Thymus (tissue), 11 donors: ENCODE measurements at regions not wholly inside any gene's neighbourhood (a gene's known extent, or its start where the extent isn't known, plus 50 kb on each side); places are given as distances from the start of the nearest gene placed in this dataset.
"Not testable (repeated sequence)": the region's sequence is repeated elsewhere in the genome, so short reads cannot be mapped to it uniquely, and the experiment has no call there.

Experiments
- DNase-seq, 9 donors: peaks; one replicate each; pipeline ENCODE4 v3.0.0-alpha.2; 2013; ENCODE audit warnings: low spot score in 9 of 9, low read depth in 6 of 9, missing footprints in 1 of 9
- H3K27ac ChIP-seq, 2 donors: one replicate each; pipeline ENCODE4 v1.5.1; 2013; ENCODE audit warnings: control low read depth in 1 of 2, low read depth in 1 of 2, low read length in 1 of 2, mild to moderate bottlenecking in 1 of 2, moderate library complexity in 1 of 2
- H3K27me3 ChIP-seq, 2 donors: one replicate each; pipeline ENCODE4 v1.5.1; 2013; ENCODE audit warnings: low read length in 1 of 2; ENCODE audit not compliant: control insufficient read depth in 2 of 2, insufficient read depth in 1 of 2
- H3K36me3 ChIP-seq, 2 donors: one replicate each; pipeline ENCODE4 v1.5.1; 2013; ENCODE audit warnings: low read length in 1 of 2, mild to moderate bottlenecking in 1 of 2, moderate library complexity in 1 of 2; ENCODE audit not compliant: control insufficient read depth in 2 of 2, insufficient read depth in 2 of 2
- H3K4me1 ChIP-seq, 2 donors: one replicate each; pipeline ENCODE4 v1.5.1; 2013; ENCODE audit warnings: low read length in 2 of 2; ENCODE audit not compliant: control insufficient read depth in 2 of 2, insufficient read depth in 2 of 2
- H3K4me3 ChIP-seq, 2 donors: one replicate each; pipeline ENCODE4 v1.5.1; 2013; ENCODE audit warnings: low read length in 2 of 2, control low read depth in 1 of 2, mild to moderate bottlenecking in 1 of 2
- H3K9me3 ChIP-seq, 2 donors: one replicate each; pipeline ENCODE4 v1.5.1; 2013; ENCODE audit warnings: low read length in 1 of 2, mild to moderate bottlenecking in 1 of 2; ENCODE audit not compliant: control insufficient read depth in 2 of 2, insufficient read depth in 1 of 2
- WGBS: extraction: QIAGEN DNeasy Blood & Tissue Kit; methylation state at CpG from one replicate; pipeline ENCODE4 v1.1.7; 2013; 5-methylcytosine and 5-hydroxymethylcytosine counted together
- donor health status: healthy.

GRCh38 chr11:127772938-127773337, 772.4 kb upstream of the KIRREL3 start:
- H3K4me1 ChIP-seq, H3K36me3 ChIP-seq, H3K4me3 ChIP-seq, H3K27ac ChIP-seq, DNase-seq, H3K27me3 ChIP-seq, H3K9me3 ChIP-seq: not testable (repeated sequence)
- 92% methylated on average over 4 of the region's 4 CpGs for WGBS

- H3K36me3 ChIP-seq, H3K27me3 ChIP-seq, H3K4me1 ChIP-seq, H3K4me3 ChIP-seq, H3K9me3 ChIP-seq, H3K27ac ChIP-seq, DNase-seq: not testable (repeated sequence)
- WGBS: 89% methylated on average over 4 of the region's 4 CpGs
Measured at GRCh38 chr11:127768931-127769330, 768.4 kb upstream of the KIRREL3 start.

- Histone ChIP-seq H3K4me1 (no peaks in the 10 kb centered on the region), H3K27me3 (no peaks in the 10 kb centered on the region), H3K9me3 (no peaks in the 10 kb centered on the region), H3K27ac (no peak overlapping the region), H3K36me3 (no peaks in the 10 kb centered on the region), H3K4me3 (no peak overlapping the region)
- DNase-seq: no peak
Measured at GRCh38 chr11:127766734-127767133, 766.2 kb upstream of the KIRREL3 start.

GRCh38 chr11:127738771-127739286, 738.3 kb upstream of the KIRREL3 start:
- Histone ChIP-seq H3K27ac (no peak overlapping the region), H3K27me3 (no peaks in the 10 kb centered on the region), H3K4me1 (no peaks in the 10 kb centered on the region), H3K36me3 (no peaks in the 10 kb centered on the region), H3K4me3 (no peak overlapping the region), H3K9me3 (no peaks in the 10 kb centered on the region)
- no peak for DNase-seq
- 96% methylated on average over 5 of the region's 5 CpGs for WGBS

- no peaks in the 10 kb centered on the region for H3K4me1 ChIP-seq
- 97% methylated on average over 2 of the region's 2 CpGs for WGBS
- H3K27ac ChIP-seq: no peak overlapping the region
- H3K4me3 ChIP-seq: no peak overlapping the region
- DNase-seq: no peak
- no peaks in the 10 kb centered on the region for H3K27me3 ChIP-seq
- no peaks in the 10 kb centered on the region for H3K36me3 ChIP-seq
- no peaks in the 10 kb centered on the region for H3K9me3 ChIP-seq
Measured at GRCh38 chr11:127737499-127737898, 736.9 kb upstream of the KIRREL3 start.

GRCh38 chr11:127733552-127733951, 733.0 kb upstream of the KIRREL3 start:
- no peaks in the 10 kb centered on the region for H3K9me3 ChIP-seq
- H3K4me1 ChIP-seq: no peaks in the 10 kb centered on the region
- H3K4me3 ChIP-seq: no peak overlapping the region
- H3K27me3 ChIP-seq: no peaks in the 10 kb centered on the region
- no peaks in the 10 kb centered on the region for H3K36me3 ChIP-seq
- no peak overlapping the region for H3K27ac ChIP-seq
- 1% methylated on average over 4 of the region's 4 CpGs for WGBS
- DNase-seq: peak in 5 of 9 donors; percentile 3 to 30 (median 8)

GRCh38 chr11:127726367-127726766, 725.8 kb upstream of the KIRREL3 start:
- DNase-seq: no peak
- no peaks in the 10 kb centered on the region for H3K9me3 ChIP-seq
- no peak overlapping the region for H3K27ac ChIP-seq
- no peak overlapping the region for H3K4me3 ChIP-seq
- no peaks in the 10 kb centered on the region for H3K4me1 ChIP-seq
- no peaks in the 10 kb centered on the region for H3K27me3 ChIP-seq
- whole genome bisulfite sequencing: 81% methylated on average over 1 of the region's 1 CpG
- H3K36me3 ChIP-seq: no peaks in the 10 kb centered on the region

- H3K4me1 ChIP-seq: no peaks in the 10 kb centered on the region
- DNase-seq: no peak
- no peak overlapping the region for H3K27ac ChIP-seq
- H3K27me3 ChIP-seq: no peaks in the 10 kb centered on the region
- WGBS: 98% methylated on average over 1 of the region's 1 CpG
- H3K36me3 ChIP-seq: no peaks in the 10 kb centered on the region
- H3K9me3 ChIP-seq: no peaks in the 10 kb centered on the region
- no peak overlapping the region for H3K4me3 ChIP-seq
Measured at GRCh38 chr11:127723714-127724113, 723.1 kb upstream of the KIRREL3 start.

- no peak overlapping the region for H3K27ac ChIP-seq
- no peak for DNase-seq
- no peaks in the 10 kb centered on the region for H3K4me1 ChIP-seq
- no peak overlapping the region for H3K4me3 ChIP-seq
- 96% methylated on average over 2 of the region's 2 CpGs for WGBS
- H3K9me3 ChIP-seq: no peaks in the 10 kb centered on the region
- no peaks in the 10 kb centered on the region for H3K36me3 ChIP-seq
- H3K27me3 ChIP-seq: no peaks in the 10 kb centered on the region
Measured at GRCh38 chr11:127713226-127713625, 712.7 kb upstream of the KIRREL3 start.

GRCh38 chr11:127711748-127712147, 711.2 kb upstream of the KIRREL3 start:
- WGBS: 96% methylated on average over 6 of the region's 6 CpGs
- DNase-seq: no peak
- H3K27me3 ChIP-seq: no peaks in the 10 kb centered on the region
- H3K4me3 ChIP-seq: no peak overlapping the region
- H3K36me3 ChIP-seq: no peaks in the 10 kb centered on the region
- no peaks in the 10 kb centered on the region for H3K9me3 ChIP-seq
- H3K4me1 ChIP-seq: no peaks in the 10 kb centered on the region
- H3K27ac ChIP-seq: no peak overlapping the region
